Astrocyte of the cerebellum (primary cell): ENCODE measurements at regions not wholly inside any gene's neighbourhood (a gene's known extent, or its start where the extent isn't known, plus 50 kb on each side); places are given as distances from the start of the nearest gene placed in this dataset.

Experiments used
- DNase-seq: peaks from one replicate; pipeline ENCODE4 v3.0.0-alpha.2; 2011; ENCODE audit warnings: low read depth
- H3K4me3 ChIP-seq: 2 replicates; pipeline ENCODE4 v1.5.1; 2011; ENCODE audit warnings: mild to moderate bottlenecking, low read depth, low read length, moderate library complexity
- in situ Hi-C: cut with HindIII; loops from 2 replicates; pipeline ENCODE4 v1.10.0; 2017; ENCODE audit warnings: low sequenced_read_pairs
- TF ChIP-seq, protein P1 (sequence below): IDR thresholded peaks from 2 replicates; pipeline ENCODE4 v1.5.1; 2012; ENCODE audit warnings: low read length, low read depth, moderate library complexity, mild to moderate bottlenecking; ENCODE audit errors: missing control alignments

DNA sequence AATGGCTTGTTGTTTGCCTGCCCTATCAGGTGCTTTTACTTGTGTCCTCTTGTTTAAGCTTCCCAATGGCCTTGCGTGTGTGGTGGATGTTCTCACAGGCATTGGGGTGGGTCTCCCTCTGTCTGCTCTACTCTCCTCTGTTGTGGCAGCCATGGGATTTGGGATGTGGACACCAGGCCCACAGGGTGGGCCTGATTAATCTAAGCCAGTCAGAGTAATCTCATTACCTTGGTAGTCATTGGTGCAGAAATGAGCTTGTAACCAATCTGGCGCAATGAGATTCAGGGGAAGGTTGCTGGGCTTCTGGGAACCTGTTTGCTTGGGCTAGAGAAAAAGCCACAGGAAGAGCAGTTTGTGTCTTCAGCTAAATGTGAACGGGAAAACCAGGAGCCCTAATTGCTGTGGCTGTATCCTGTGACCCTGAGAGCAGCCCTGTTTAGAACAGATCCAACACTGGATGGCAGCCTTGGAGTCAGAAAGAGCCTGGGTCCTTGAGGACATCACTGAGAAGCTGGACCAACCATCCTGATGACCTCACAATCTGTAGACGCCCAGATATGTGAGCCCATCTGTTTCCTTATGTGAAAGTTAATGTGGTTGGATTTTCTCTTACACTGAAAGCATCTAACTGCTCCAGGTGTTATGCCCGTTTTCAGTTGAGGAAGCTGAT is 157.3 kb upstream of the UBE2E1 start:
- H3K4me3 ChIP-seq: no peak overlapping the region
- no peak for DNase-seq
- TF ChIP-seq, protein P1, sequence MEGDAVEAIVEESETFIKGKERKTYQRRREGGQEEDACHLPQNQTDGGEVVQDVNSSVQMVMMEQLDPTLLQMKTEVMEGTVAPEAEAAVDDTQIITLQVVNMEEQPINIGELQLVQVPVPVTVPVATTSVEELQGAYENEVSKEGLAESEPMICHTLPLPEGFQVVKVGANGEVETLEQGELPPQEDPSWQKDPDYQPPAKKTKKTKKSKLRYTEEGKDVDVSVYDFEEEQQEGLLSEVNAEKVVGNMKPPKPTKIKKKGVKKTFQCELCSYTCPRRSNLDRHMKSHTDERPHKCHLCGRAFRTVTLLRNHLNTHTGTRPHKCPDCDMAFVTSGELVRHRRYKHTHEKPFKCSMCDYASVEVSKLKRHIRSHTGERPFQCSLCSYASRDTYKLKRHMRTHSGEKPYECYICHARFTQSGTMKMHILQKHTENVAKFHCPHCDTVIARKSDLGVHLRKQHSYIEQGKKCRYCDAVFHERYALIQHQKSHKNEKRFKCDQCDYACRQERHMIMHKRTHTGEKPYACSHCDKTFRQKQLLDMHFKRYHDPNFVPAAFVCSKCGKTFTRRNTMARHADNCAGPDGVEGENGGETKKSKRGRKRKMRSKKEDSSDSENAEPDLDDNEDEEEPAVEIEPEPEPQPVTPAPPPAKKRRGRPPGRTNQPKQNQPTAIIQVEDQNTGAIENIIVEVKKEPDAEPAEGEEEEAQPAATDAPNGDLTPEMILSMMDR: no peak
- in situ Hi-C loops: loop anchor here (5.0 kb wide), 1 partner anchor 56 kb away; no protein-coding TSS in a partner anchor

DNA sequence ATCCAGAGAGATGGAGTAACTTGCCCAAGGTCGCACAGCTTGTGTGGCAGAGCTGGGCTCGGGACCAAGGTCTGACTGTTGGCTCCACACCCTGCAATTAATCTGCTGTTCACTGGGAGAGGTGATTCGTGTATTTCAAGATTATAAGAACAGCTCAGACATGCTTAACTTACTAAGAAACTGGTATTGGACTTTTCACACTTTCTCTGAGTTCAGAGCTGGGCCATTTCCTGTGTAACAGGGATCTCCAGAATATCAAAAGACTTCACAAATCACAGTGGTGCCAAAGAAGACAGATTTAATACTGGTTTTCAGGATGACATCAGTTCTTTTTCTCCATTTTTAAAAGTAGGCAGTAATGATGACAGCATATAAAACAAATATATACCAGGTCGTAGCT is 156.8 kb upstream of the UBE2E1 start:
- TF ChIP-seq, protein P1: no peak
- no peak overlapping the region for H3K4me3 ChIP-seq
- in situ Hi-C loops: loop anchor here (5.0 kb wide), 1 partner anchor 57 kb away; no protein-coding TSS in a partner anchor
- DNase-seq: no peak

DNA sequence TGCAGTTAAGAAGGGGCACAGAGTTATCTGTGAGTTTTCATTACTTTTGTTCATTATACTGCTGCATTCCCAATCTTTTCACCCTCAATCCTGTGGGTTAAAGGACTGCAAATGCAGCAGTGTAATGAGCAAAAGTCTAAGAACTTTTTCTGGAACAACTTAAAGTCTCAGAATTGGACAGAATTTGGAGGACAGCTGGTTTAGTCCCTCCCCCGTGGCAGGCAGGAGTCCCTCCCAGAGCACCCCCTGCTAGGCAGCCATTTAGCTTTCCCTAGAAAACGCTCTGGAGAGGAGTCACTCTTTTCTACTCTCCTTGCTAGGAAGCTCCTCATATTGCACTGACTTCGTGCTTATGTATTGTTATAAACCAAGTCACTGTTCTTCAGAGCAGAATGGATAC is 156.3 kb upstream of the UBE2E1 start:
- TF ChIP-seq, protein P1: no peak
- no peak for DNase-seq
- no peak overlapping the region for H3K4me3 ChIP-seq
- in situ Hi-C loops: loop anchor here (5.0 kb wide), 1 partner anchor 57 kb away; no protein-coding TSS in a partner anchor

DNA sequence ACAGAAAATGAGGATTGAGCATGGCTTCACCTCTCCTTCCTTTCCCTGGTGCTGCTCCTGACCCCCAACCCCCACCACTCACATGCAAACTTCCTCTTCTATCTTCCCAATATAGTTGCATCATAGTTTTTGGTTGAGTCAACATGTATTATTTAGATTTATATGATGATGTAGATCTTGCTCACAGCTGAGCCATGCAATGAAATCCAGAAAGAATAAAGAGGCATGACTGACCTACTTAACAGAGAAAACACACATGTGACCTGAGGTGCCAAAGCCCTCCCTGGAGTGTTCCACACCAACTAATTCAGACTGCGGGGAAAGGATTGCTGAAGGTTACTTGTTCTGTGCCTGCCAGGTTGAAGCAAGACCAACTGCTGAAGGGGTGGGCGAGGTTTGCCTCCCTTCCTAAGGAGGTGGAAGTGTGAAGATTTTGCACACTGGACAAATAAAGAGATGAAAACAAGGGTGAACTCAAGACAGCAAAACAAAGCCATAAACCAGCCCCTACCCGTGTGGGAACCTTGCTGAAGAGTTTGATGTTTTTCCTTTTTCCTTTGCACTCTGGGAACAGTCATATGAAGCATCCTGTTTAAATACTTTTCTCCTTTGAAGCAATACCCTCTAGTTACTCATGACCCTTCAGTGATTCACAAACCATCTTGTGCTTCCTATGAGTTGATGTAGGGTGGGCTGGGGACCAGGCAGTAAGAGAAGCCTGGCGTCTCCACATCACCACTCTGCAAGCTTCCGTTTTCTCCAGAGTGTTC is 155.2 kb upstream of the UBE2E1 start:
- TF ChIP-seq, protein P1: no peak
- in situ Hi-C loops: no loop called here
- peak; percentile 60 for DNase-seq
- H3K4me3 ChIP-seq: no peak overlapping the region

DNA sequence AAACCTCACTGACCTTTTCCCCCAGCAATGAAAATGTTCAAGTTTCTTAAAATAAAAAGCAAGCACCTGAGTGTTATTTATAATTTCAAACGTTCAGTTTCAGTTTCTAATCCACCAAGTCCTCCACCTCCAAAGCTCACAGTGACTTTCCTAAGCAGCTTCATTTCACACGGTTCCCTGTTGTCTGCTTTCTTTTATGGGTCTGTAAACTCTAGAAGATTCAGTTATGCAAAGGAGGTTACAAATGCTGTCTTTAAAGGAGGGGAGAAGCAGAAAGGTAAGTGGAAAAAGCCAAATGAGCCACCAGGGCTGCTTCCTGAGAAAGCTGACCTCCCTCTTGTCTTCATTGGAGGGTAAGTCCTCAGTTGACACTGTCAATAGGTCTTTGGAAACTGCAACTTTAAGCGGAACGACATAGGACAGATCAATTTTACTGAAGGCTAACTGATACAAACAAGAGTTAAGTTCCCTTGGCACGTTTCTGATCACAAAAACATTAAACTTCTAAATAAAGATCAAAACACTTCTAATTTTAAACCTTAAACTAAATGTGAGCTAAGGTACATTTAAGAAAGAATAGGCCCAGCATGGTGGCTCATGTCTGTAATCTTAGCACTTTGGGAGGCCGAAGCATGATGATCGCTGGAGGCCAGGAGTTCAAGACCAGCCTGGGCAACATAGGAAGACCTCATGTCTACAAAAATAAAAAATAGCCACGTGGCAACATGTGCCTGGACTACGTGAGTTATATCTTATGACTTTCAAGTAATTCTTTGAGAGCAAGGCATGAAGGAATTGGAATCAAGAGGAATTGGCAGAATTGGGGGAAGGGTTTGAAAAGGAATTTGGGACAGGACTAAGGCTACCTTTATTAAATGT is 151.9 kb upstream of the UBE2E1 start:
- no peak for DNase-seq
- in situ Hi-C loops: no loop called here
- H3K4me3 ChIP-seq: no peak overlapping the region
- TF ChIP-seq, protein P1: no peak

DNA sequence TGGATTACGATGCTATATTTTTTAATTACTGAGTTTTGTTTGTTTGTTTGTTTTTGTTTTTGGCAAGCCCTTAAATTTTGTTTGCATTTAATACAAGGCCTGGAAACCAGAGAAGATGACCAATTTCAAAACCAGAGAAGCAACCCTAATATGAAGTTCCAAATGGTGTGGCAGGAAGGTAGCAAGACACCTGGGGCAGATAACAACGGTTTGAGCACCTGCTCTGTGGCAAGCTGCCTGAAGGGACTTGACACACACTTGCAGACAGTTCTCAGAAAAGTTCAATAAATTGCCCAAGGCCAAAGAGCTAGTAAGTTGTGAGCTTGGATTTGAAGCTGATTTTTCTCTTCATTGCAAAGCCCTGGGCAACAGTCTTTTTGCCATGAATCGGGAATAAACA is 151.2 kb upstream of the UBE2E1 start:
- DNase-seq: no peak
- no peak overlapping the region for H3K4me3 ChIP-seq
- TF ChIP-seq, protein P1: no peak
- in situ Hi-C loops: no loop called here
